GM18868 (cell line): ENCODE measurements at regions not wholly inside any gene's neighbourhood (a gene's known extent, or its start where the extent isn't known, plus 50 kb on each side); places are given as distances from the start of the nearest gene placed in this dataset.

ENCODE experiments used
- ATAC-seq: cut with Tn5 transposase; IDR thresholded peaks from one replicate; pipeline ENCODE4 v1.9.1; 2021; ENCODE audit warnings: mild to moderate bottlenecking, moderate library complexity; ENCODE audit not compliant: unreplicated experiment

GRCh38 chr3:162491952-162492351 is 995.3 kb downstream of the OTOL1 start:
- ATAC-seq = no peak

- ATAC-seq = no peak
Observed at GRCh38 chr3:162492446-162493081, 996.0 kb downstream of the OTOL1 start.

GRCh38 chr3:162498626-162499025 is 1002.0 kb downstream of the OTOL1 start:
- no peak for ATAC-seq

GRCh38 chr3:162507397-162507796 is 1010.8 kb downstream of the OTOL1 start:
- no peak for ATAC-seq

GRCh38 chr3:162512488-162512887 is 1015.9 kb downstream of the OTOL1 start:
- ATAC-seq = no peak

- ATAC-seq = no peak
Observed at GRCh38 chr3:162517110-162517509, 1020.5 kb downstream of the OTOL1 start.

GRCh38 chr3:162521669-162522068 is 1025.1 kb downstream of the OTOL1 start:
- ATAC-seq = no peak

GRCh38 chr3:162525066-162525742 is 1028.6 kb downstream of the OTOL1 start:
- ATAC-seq = no peak

- no peak for ATAC-seq
Observed at GRCh38 chr3:162525771-162526170, 1029.2 kb downstream of the OTOL1 start.

- ATAC-seq = no peak
Observed at GRCh38 chr3:162534431-162534830, 1037.8 kb downstream of the OTOL1 start.

- ATAC-seq = no peak
Observed at GRCh38 chr3:162538491-162538890, 1041.9 kb downstream of the OTOL1 start.

- ATAC-seq = no peak
Observed at GRCh38 chr3:162538906-162539305, 1042.3 kb downstream of the OTOL1 start.

GRCh38 chr3:162540421-162540820 is 1043.8 kb downstream of the OTOL1 start:
- ATAC-seq = no peak

GRCh38 chr3:162541923-162542322 is 1045.3 kb downstream of the OTOL1 start:
- ATAC-seq = no peak

GRCh38 chr3:162544246-162544645 is 1047.6 kb downstream of the OTOL1 start:
- no peak for ATAC-seq

- no peak for ATAC-seq
Observed at GRCh38 chr3:162546910-162547309, 1050.3 kb downstream of the OTOL1 start.

- ATAC-seq = no peak
Observed at GRCh38 chr3:162547321-162547720, 1050.7 kb downstream of the OTOL1 start.

GRCh38 chr3:162555761-162556160 is 1059.2 kb downstream of the OTOL1 start:
- no peak for ATAC-seq

- ATAC-seq = no peak
Observed at GRCh38 chr3:162558016-162558415, 1061.4 kb downstream of the OTOL1 start.

GRCh38 chr3:162568706-162569105 is 1072.1 kb downstream of the OTOL1 start:
- ATAC-seq = no peak

GRCh38 chr3:162569314-162569713 is 1072.7 kb downstream of the OTOL1 start:
- no peak for ATAC-seq

- ATAC-seq = no peak
Observed at GRCh38 chr3:162584986-162585385, 1088.4 kb downstream of the OTOL1 start.

- no peak for ATAC-seq
Observed at GRCh38 chr3:162586591-162586990, 1090.0 kb downstream of the OTOL1 start.
